Thyroid gland (tissue), 4 donors: ENCODE measurements at regions not wholly inside any gene's neighbourhood (a gene's known extent, or its start where the extent isn't known, plus 50 kb on each side); places are given as distances from the start of the nearest gene placed in this dataset.

ENCODE experiments used
- DNase-seq, 2 donors: peaks; one replicate each; pipeline ENCODE4 v3.0.0-alpha.2; 2019
- H3K27ac ChIP-seq, 3 donors: fragments of 200-600 bp; sonication (generic); 1 replicate in 2 of 3; 2 replicates in 1 of 3; pipeline ENCODE4 v1.5.1; 2016 to 2019; ENCODE audit warnings: mild to moderate bottlenecking in 1 of 3, moderate library complexity in 1 of 3
- H3K27me3 ChIP-seq: fragments of 200-600 bp; sonication (generic); one replicate; pipeline ENCODE4 v1.5.1; 2019
- H3K36me3 ChIP-seq, 2 donors: fragments of 200-600 bp; sonication (generic); one replicate each; pipeline ENCODE4 v1.5.1; 2016 to 2019
- H3K4me1 ChIP-seq, 2 donors: fragments of 200-600 bp; sonication (generic); one replicate each; pipeline ENCODE4 v1.5.1; 2017 to 2019
- H3K4me3 ChIP-seq, 3 donors: fragments of 200-600 bp; sonication (generic); replicated peaks in 1 of 3; 1 replicate in 2 of 3; 2 replicates in 1 of 3; pipeline ENCODE4 v1.5.1; 2016; ENCODE audit warnings: mild to moderate bottlenecking in 1 of 3
- H3K9me3 ChIP-seq: fragments of 200-600 bp; sonication (generic); one replicate; pipeline ENCODE4 v1.5.1; 2017
- POLR2A ChIP-seq, 2 donors: fragments of 450-650 bp; IDR thresholded peaks; one replicate each; pipeline ENCODE4 v1.6.1; 2017; ENCODE audit warnings: antibody characterized with exemption in 2 of 2, mild to moderate bottlenecking in 2 of 2, moderate library complexity in 1 of 2
- WGBS, 2 donors: methylation state at CpG; one replicate each; pipeline ENCODE4 v1.1.5; 2017; 5-methylcytosine and 5-hydroxymethylcytosine counted together
- intact Hi-C: fragments of 100-400 bp; cut with DNase I; formaldehyde crosslinking; loops from one replicate; pipeline ENCODE4 v1.15.1; 2023
- TF ChIP-seq, protein P1 (sequence below), 6 experiments: fragments of 200-600 bp in 3 of 6; fragments of 450-650 bp in 3 of 6; sonication (generic) in 3 of 6; IDR thresholded peaks; one replicate each; pipeline ENCODE4 v1.5.1; 2016 to 2019; ENCODE audit warnings: antibody characterized with exemption in 6 of 6, mild to moderate bottlenecking in 2 of 6, inconsistent platforms in 1 of 6, moderate library complexity in 1 of 6

- no peaks in the 10 kb centered on the region for H3K9me3 ChIP-seq
- TF ChIP-seq, protein P1, sequence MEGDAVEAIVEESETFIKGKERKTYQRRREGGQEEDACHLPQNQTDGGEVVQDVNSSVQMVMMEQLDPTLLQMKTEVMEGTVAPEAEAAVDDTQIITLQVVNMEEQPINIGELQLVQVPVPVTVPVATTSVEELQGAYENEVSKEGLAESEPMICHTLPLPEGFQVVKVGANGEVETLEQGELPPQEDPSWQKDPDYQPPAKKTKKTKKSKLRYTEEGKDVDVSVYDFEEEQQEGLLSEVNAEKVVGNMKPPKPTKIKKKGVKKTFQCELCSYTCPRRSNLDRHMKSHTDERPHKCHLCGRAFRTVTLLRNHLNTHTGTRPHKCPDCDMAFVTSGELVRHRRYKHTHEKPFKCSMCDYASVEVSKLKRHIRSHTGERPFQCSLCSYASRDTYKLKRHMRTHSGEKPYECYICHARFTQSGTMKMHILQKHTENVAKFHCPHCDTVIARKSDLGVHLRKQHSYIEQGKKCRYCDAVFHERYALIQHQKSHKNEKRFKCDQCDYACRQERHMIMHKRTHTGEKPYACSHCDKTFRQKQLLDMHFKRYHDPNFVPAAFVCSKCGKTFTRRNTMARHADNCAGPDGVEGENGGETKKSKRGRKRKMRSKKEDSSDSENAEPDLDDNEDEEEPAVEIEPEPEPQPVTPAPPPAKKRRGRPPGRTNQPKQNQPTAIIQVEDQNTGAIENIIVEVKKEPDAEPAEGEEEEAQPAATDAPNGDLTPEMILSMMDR (IDR thresholded peaks at IDR 0.05): no peak
- TF ChIP-seq POLR2A (IDR thresholded peaks at IDR 0.05): no peak
- no peaks in the 10 kb centered on the region for H3K36me3 ChIP-seq
- H3K27me3 ChIP-seq: no peaks in the 10 kb centered on the region
- H3K27ac ChIP-seq: no peak overlapping the region
- intact Hi-C loops: no loop called here
- no peak for DNase-seq
- WGBS, 2 donors: 77 to 83% methylated on average over 2 of the region's 2 CpGs
- no peaks in the 10 kb centered on the region for H3K4me1 ChIP-seq
- H3K4me3 ChIP-seq: no peak overlapping the region
Measured at GRCh38 chr7:88647825-88648224, 111.7 kb upstream of the ZNF804B start.

GRCh38 chr7:88638583-88638982, 120.9 kb upstream of the ZNF804B start:
- H3K36me3 ChIP-seq: no peaks in the 10 kb centered on the region
- WGBS, 2 donors: 90 to 91% methylated on average over 6 of the region's 6 CpGs
- H3K4me1 ChIP-seq: no peaks in the 10 kb centered on the region
- DNase-seq: no peak
- TF ChIP-seq, protein P1 (IDR thresholded peaks at IDR 0.05): no peak
- H3K27ac ChIP-seq: no peak overlapping the region
- H3K4me3 ChIP-seq: no peak overlapping the region
- intact Hi-C loops: no loop called here
- no peaks in the 10 kb centered on the region for H3K9me3 ChIP-seq
- H3K27me3 ChIP-seq: no peaks in the 10 kb centered on the region

- intact Hi-C loops: no loop called here
- no peaks in the 10 kb centered on the region for H3K9me3 ChIP-seq
- no peak for DNase-seq
- H3K27me3 ChIP-seq: no peaks in the 10 kb centered on the region
- TF ChIP-seq POLR2A (IDR thresholded peaks at IDR 0.05): no peak
- TF ChIP-seq, protein P1 (IDR thresholded peaks at IDR 0.05): no peak
- H3K36me3 ChIP-seq: no peaks in the 10 kb centered on the region
- H3K4me1 ChIP-seq: no peaks in the 10 kb centered on the region
- no peak overlapping the region for H3K27ac ChIP-seq
- no peak overlapping the region for H3K4me3 ChIP-seq
Measured at GRCh38 chr7:88637795-88638194, 121.7 kb upstream of the ZNF804B start.

DNA sequence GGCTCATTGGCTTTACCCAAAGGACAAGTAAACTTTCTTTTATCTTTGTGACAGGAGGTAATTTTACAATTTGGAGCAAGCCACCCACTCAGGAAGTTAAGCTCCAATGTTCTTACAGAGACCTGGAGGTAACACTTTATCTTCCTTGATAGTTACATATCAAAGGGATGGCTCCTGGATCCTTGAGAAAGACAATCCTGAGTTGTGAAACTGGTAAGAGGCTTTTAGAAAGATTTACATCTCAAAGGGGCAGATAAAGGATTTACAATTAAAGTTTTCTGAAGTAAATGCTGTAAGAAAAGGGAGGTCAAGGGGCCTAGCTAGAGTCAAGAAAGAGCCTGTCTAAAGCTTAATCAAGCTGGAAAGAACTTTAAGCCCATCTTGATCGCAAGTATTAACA, 124.4 kb upstream of the ZNF804B start:
- H3K27me3 ChIP-seq: no peaks in the 10 kb centered on the region
- no peaks in the 10 kb centered on the region for H3K9me3 ChIP-seq
- DNase-seq: no peak
- H3K27ac ChIP-seq: no peak overlapping the region
- WGBS, 2 donors: 65 to 66% methylated on average over 1 of the region's 1 CpG
- H3K36me3 ChIP-seq: no peaks in the 10 kb centered on the region
- H3K4me3 ChIP-seq: no peak overlapping the region
- H3K4me1 ChIP-seq: no peaks in the 10 kb centered on the region
- TF ChIP-seq, protein P1 (IDR thresholded peaks at IDR 0.05): no peak
- TF ChIP-seq POLR2A (IDR thresholded peaks at IDR 0.05): no peak
- intact Hi-C loops: no loop called here

GRCh38 chr7:88629559-88629958, 129.9 kb upstream of the ZNF804B start:
- no peaks in the 10 kb centered on the region for H3K9me3 ChIP-seq
- H3K27me3 ChIP-seq: no peaks in the 10 kb centered on the region
- intact Hi-C loops: no loop called here
- H3K4me3 ChIP-seq: no peak overlapping the region
- TF ChIP-seq, protein P1 (IDR thresholded peaks at IDR 0.05): no peak
- no peak for TF ChIP-seq POLR2A (IDR thresholded peaks at IDR 0.05)
- H3K36me3 ChIP-seq: no peaks in the 10 kb centered on the region
- H3K4me1 ChIP-seq: no peaks in the 10 kb centered on the region
- 25 to 45% methylated on average over 1 of the region's 1 CpG for WGBS, 2 donors
- no peak for DNase-seq
- no peak overlapping the region for H3K27ac ChIP-seq
